VCaP (cell line): ENCODE measurements at regions not wholly inside any gene's neighbourhood (a gene's known extent, or its start where the extent isn't known, plus 50 kb on each side); places are given as distances from the start of the nearest gene placed in this dataset.

Experiments used
- H3K27ac ChIP-seq: fragments of 450-650 bp; 2 replicates; pipeline ENCODE4 v1.5.1; 2017
- CTCF ChIP-seq: fragments of 450-650 bp; conservative IDR thresholded peaks from 2 replicates; pipeline ENCODE4 v1.5.1; 2017; ENCODE audit warnings: mild to moderate bottlenecking, moderate library complexity

GRCh38 chr14:82725213-82725612, 1191.6 kb upstream of the SEL1L start:
- no peak overlapping the region for H3K27ac ChIP-seq
- TF ChIP-seq CTCF = no peak

DNA sequence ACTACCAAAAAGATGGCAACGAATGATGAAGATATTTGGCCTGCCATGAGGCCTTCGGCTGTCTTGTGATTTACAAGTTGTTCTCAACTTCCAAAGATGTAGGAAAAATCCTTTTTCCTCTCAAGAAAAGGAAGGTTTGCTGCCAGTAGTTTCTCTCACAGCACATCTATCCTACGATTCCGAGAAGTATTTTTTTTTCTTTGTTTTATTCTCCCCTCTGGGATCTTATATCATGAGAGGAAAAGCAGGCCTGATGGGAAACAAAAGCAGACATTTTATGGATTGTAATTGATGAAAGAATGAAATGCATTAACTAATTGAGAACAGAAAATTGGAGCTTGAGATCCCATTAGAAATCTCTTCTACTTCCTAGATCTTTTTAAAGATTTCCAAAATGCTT, 1197.9 kb upstream of the SEL1L start:
- H3K27ac ChIP-seq = no peak overlapping the region
- TF ChIP-seq CTCF = no peak

- no peak for TF ChIP-seq CTCF
- no peak overlapping the region for H3K27ac ChIP-seq
These were observed 1206.9 kb upstream of the SEL1L start for GRCh38 chr14:82740547-82740946.

GRCh38 chr14:82755476-82755875, 1221.8 kb upstream of the SEL1L start:
- no peak overlapping the region for H3K27ac ChIP-seq
- no peak for TF ChIP-seq CTCF

- no peak overlapping the region for H3K27ac ChIP-seq
- no peak for TF ChIP-seq CTCF
These were observed 1222.3 kb upstream of the SEL1L start for GRCh38 chr14:82755923-82756322.

GRCh38 chr14:82757776-82758175, 1224.1 kb upstream of the SEL1L start:
- no peak overlapping the region for H3K27ac ChIP-seq
- no peak for TF ChIP-seq CTCF

GRCh38 chr14:82759656-82760055, 1226.0 kb upstream of the SEL1L start:
- H3K27ac ChIP-seq = no peak overlapping the region
- TF ChIP-seq CTCF = no peak

- H3K27ac ChIP-seq = no peak overlapping the region
- no peak for TF ChIP-seq CTCF
These were observed 1232.5 kb upstream of the SEL1L start for GRCh38 chr14:82766123-82766522.
